ENCODE measurements at regions not wholly inside any gene's neighbourhood (a gene's known extent, or its start where the extent isn't known, plus 50 kb on each side); places are given as distances from the start of the nearest gene placed in this dataset.

DNA sequence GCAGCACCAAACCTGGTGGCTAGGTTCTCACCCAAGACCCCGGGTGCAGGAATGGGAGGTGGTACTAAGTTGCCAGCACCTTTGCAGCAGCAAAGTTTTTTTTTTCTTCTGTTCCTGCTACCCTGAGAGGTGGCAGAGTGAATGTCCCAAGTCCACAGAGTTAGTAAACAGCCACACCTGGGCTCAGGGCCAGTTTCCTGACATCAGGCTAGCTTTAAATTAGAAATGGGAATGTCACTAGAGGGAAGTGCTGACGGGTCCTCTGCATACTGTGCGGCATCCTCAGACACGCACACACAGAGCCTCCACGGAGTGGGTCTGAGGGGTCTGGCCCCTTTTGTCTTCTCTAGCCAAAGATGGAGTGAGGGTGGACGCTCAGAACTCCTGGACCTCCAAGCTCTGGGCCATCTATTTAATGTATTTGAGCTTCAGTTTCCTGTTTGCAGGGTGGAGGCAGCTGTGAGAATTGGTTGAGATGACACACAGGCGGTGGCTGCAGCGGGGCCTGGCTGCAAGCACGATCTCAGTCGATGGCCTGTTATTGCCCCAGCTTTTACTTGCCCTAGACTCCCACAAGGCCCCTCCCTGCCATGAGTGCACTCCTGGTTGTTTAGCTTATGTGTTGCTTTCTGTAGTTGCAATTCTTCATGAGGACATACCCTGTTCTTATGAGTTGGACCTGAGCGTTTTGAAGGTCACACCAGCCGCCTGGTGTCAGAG, 751.4 kb upstream of the HS6ST1 start:
- intact Hi-C loops (cut with DNase I) = no loop called here
- no peak for DNase-seq

- intact Hi-C loops (cut with DNase I) = no loop called here
- no peak for DNase-seq
These were observed 752.0 kb upstream of the HS6ST1 start for GRCh38 chr2:129070663-129071062.

DNA sequence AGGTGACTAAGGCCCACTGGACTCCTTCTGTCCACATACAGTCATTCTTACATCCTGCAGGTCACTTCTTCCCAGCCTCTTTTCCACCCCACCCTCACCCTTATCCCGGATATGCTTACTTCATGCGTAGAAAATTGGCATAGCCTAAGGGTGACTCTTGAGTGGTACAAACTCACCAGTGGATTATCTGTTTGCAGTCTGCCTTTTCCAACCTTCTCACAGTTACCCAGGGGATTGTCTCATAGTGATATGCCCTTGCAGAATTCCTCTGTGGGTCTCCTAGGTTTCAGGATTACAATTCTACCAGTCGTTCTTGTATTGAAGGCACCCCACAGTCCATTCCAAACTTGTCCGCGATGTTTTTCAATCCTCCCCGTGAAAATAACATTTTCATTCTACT, 752.9 kb upstream of the HS6ST1 start:
- intact Hi-C loops (cut with DNase I) = no loop called here
- DNase-seq = no peak

DNA sequence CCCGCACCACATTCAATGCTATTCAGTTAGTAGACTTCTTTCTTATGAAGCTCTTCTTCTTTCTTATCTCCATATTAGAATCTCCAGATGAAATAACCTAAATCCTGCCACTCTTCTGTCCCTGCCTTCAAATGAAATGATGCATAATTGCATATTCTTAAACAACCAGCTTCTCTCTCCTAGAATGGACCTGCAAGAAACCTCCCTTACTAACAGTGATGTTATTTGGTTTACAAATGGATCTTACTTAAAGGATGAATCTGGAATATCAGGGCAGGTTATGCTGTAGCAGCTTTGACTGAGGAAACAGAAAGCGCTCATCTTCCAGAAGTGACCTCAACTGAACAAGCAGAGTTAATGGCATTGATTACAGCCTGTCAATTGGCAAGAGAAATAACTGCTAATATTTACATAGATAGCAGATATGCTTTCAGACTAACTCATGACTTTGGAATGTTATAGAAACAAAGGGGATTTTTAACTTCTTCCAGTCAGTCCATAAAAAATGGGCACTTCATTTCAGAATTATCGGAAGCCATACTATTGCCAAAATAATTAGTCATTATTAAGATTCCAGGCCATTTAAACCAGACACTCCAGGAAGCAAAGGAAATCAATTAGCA, 755.7 kb upstream of the HS6ST1 start:
- intact Hi-C loops (cut with DNase I) = no loop called here
- DNase-seq = no peak

- no peak for DNase-seq
- intact Hi-C loops (cut with DNase I) = no loop called here
These were observed 759.9 kb upstream of the HS6ST1 start for GRCh38 chr2:129078548-129078947.

GRCh38 chr2:129080715-129081476, 762.2 kb upstream of the HS6ST1 start:
- intact Hi-C loops (cut with DNase I) = no loop called here

GRCh38 chr2:129085386-129085785, 766.7 kb upstream of the HS6ST1 start:
- intact Hi-C loops (cut with DNase I) = no loop called here

More at GRCh38 chr2:129080715-129081476, 762.2 kb upstream of the HS6ST1 start:
- peak in 3 of 10 donors; percentile 19 to 80 (median 28) for DNase-seq

GRCh38 chr2:129087133-129087813, 768.6 kb upstream of the HS6ST1 start:
- peak in 2 of 10 donors; percentile 18 to 22 for DNase-seq
- intact Hi-C loops (cut with DNase I) = no loop called here

More at GRCh38 chr2:129085386-129085785, 766.7 kb upstream of the HS6ST1 start:
- no peak for DNase-seq

DNA sequence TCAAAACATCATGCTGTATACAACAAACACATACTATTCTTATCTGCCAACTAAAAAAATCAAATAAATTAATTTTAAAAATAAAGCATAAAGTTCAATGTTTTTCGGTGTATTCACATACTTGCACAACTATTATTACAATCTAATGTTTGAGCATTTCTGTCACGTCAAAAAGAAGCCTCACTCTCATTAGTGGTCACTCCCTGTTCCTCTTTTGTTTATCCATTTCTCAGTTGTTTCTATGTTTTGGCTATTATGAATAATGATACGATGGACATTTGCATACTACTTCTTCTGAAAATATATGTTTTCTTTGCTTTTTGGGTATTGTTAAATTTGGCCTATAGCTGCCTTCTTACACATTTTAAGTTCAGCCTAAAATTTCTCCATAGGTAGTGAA, 773.0 kb upstream of the HS6ST1 start:
- intact Hi-C loops (cut with DNase I) = no loop called here

DNA sequence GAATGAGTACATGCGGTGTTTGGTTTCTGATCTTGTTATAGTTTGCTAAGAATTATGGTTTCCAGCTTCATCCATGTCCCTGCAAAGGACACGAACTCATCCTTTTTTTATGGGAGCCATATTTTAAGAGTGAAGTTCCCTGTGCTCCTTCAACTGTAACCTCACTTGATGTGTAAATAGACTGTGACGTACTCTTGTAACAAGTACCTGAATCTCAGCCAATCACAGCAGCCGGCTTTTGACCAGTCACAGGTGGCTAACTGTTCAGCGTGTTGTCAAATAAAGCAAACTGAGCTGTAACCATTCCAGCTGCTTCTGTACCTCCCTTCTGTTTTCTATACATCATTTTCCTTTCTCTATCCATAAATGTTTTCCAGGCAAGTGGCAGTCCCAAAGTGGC, 774.3 kb upstream of the HS6ST1 start:
- intact Hi-C loops (cut with DNase I) = no loop called here

More for the DNA sequence above, 773.0 kb upstream of the HS6ST1 start:
- DNase-seq = no peak

GRCh38 chr2:129101186-129101585, 782.5 kb upstream of the HS6ST1 start:
- no peak for DNase-seq
- intact Hi-C loops (cut with DNase I) = no loop called here

More for the DNA sequence above, 774.3 kb upstream of the HS6ST1 start:
- no peak for DNase-seq

GRCh38 chr2:129103936-129104878, 785.5 kb upstream of the HS6ST1 start:
- DNase-seq = no peak
- intact Hi-C loops (cut with DNase I) = no loop called here

GRCh38 chr2:129112181-129112580, 793.5 kb upstream of the HS6ST1 start:
- DNase-seq = no peak
- intact Hi-C loops (cut with DNase I) = no loop called here

GRCh38 chr2:129113776-129114175, 795.1 kb upstream of the HS6ST1 start:
- intact Hi-C loops (cut with DNase I) = no loop called here
- no peak for DNase-seq

GRCh38 chr2:129117434-129117833, 798.8 kb upstream of the HS6ST1 start:
- intact Hi-C loops (cut with DNase I) = no loop called here
- peak in 1 of 10 donors; percentile 68 for DNase-seq

DNA sequence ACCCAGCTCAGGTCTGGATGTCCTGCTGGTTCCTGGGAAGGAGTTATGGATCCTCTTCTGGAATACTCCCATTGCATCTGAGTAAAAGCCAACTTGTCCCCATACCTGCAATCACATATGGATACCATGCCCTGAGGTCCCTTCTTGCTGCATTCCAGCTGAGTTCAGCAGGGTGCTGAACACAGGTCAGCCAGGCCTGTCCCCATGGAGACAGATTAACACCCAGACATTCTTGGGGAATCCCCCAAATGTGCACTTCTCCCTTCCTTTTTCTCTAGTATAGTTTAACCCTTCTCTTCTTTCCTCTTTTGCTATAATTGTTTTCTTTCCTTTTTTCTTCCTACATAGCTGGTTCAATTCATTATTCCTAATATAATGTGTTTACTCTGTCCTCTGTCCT, 799.6 kb upstream of the HS6ST1 start:
- intact Hi-C loops (cut with DNase I) = no loop called here
- no peak for DNase-seq

- intact Hi-C loops (cut with DNase I) = no loop called here
- no peak for DNase-seq
These were observed 810.4 kb upstream of the HS6ST1 start for GRCh38 chr2:129129087-129129486.

DNA sequence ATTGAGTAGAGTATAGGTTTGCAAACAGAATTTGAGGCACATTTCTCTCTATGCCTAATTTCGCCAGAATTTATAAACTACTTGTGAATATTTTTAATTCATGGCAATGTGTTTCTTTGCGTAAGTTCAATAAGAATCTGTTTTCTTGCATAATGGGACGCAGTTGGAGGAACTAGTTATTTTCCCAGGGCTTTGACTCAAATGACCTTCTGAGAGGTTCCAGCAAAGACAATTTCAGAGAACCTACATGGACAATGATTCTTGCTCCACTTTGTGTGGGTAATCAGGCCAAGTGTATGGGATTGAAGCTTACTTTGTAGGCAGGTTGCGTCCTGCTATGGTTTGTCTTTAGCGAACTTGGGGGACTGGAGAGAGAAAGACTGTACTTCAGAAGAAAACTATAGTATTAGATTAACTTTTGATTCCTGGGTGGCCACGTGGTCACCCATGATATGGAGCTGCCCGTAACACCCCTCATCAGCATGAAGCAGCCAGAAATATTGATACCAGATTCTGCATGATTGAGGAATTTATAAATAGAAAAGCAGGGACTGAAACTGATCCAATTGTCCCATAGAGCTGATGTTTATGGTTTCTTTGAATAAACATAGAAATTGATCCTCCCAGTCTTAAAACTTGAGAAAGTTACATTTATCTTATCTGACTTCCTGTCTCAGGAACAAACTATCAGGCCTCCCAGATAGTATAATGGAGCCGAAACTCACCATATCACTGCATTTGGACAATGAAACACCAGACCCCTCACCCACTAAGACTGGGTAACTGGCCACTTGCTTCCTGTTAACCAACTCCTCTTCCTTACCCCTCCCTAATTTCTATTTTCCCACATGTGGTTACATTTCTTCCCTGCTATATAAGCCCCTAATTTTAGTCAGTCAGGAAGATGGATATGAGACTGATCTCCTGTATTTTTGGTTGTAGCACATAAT, 815.3 kb upstream of the HS6ST1 start:
- intact Hi-C loops (cut with DNase I) = no loop called here

GRCh38 chr2:129135017-129135416, 816.3 kb upstream of the HS6ST1 start:
- intact Hi-C loops (cut with DNase I) = no loop called here
- no peak for DNase-seq

More for the DNA sequence above, 815.3 kb upstream of the HS6ST1 start:
- no peak for DNase-seq

Data from posterior cingulate gyrus (tissue), 11 donors.